ENCODE measurements at regions not wholly inside any gene's neighbourhood (a gene's known extent, or its start where the extent isn't known, plus 50 kb on each side); places are given as distances from the start of the nearest gene placed in this dataset.

GRCh38 chr4:175891231-175891630 lies 79.2 kb upstream of the GPM6A start:
- TF ChIP-seq CTCF (IDR thresholded peaks at IDR 0.05; ENCODE audit: low read depth, low read length, missing input control) (no peak), YY1 (IDR thresholded peaks at IDR 0.05) (no peak), RAD21 (IDR thresholded peaks at IDR 0.05) (no peak), REST (IDR thresholded peaks at IDR 0.05) (no peak), RXRA (IDR thresholded peaks at IDR 0.05) (no peak), MAX (IDR thresholded peaks at IDR 0.05) (no peak), TAF1 (conservative IDR thresholded peaks at IDR 0.05) (no peak), HNF4G (IDR thresholded peaks at IDR 0.05) (no peak), ATF3 (IDR thresholded peaks at IDR 0.05) (no peak)
